ENCODE measurements at regions not wholly inside any gene's neighbourhood (a gene's known extent, or its start where the extent isn't known, plus 50 kb on each side); places are given as distances from the start of the nearest gene placed in this dataset.
A peak's percentile ranks its signal among the peaks of the same experiment; 100 is the strongest.

DNA sequence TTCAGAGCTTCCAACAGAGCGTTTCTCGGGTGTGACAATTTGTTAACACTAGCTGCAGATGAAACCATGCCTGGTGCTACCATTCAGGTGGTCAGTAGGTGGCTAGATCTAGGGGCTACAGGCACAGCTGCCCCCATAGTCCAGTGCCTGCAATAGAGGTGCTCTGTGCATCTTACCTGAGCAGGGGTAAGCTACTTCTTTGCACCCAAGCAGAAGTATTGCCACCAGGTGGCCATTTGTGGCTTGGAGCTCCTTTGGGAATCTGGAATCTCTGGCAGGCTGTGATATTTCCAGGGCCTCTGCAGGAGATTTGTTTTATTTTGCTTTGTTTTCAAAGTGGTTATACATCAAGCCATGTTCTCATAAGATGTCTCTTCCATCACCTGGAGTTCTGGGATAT, 170.7 kb upstream of the PUDP start:
- H4K20me1 ChIP-seq (ENCODE audit: control insufficient read depth, extremely low read depth, insufficient read depth, low read length), result no peaks in the 10 kb centered on the region
- peaks cover 2% of the 10 kb centered on the region for H3K4me1 ChIP-seq (ENCODE audit: control insufficient read depth, extremely low read depth, insufficient read depth, low read length)
- H3K4me3 ChIP-seq (replicated peaks in 1 of 4; ENCODE audit: control extremely low read depth in 1 of 4, insufficient read depth in 1 of 4, low read depth in 3 of 4, low read length in 4 of 4), result no peak overlapping the region
- H3K36me3 ChIP-seq (ENCODE audit: control insufficient read depth, insufficient read depth, low read length), result no peaks in the 10 kb centered on the region
- no peak overlapping the region for H2AFZ ChIP-seq (ENCODE audit: low read length)
- H3K9me3 ChIP-seq (ENCODE audit: control insufficient read depth, insufficient read depth, low read depth, low read length), result no peaks in the 10 kb centered on the region
- TF ChIP-seq, protein P1, sequence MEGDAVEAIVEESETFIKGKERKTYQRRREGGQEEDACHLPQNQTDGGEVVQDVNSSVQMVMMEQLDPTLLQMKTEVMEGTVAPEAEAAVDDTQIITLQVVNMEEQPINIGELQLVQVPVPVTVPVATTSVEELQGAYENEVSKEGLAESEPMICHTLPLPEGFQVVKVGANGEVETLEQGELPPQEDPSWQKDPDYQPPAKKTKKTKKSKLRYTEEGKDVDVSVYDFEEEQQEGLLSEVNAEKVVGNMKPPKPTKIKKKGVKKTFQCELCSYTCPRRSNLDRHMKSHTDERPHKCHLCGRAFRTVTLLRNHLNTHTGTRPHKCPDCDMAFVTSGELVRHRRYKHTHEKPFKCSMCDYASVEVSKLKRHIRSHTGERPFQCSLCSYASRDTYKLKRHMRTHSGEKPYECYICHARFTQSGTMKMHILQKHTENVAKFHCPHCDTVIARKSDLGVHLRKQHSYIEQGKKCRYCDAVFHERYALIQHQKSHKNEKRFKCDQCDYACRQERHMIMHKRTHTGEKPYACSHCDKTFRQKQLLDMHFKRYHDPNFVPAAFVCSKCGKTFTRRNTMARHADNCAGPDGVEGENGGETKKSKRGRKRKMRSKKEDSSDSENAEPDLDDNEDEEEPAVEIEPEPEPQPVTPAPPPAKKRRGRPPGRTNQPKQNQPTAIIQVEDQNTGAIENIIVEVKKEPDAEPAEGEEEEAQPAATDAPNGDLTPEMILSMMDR (conservative IDR thresholded peaks at IDR 0.05 in 1 of 2, IDR thresholded peaks at IDR 0.05 in 1 of 2; ENCODE audit: low read depth in 1 of 2, low read length in 2 of 2), result no peak
- TF ChIP-seq EZH2 (IDR thresholded peaks at IDR 0.05; ENCODE audit: low read length, missing control alignments), result no peak
- no peak overlapping the region for H3K27ac ChIP-seq (ENCODE audit: insufficient read depth, low read length)
- no peak for DNase-seq (ENCODE audit: low read depth in 2 of 2)
- H3K9ac ChIP-seq (ENCODE audit: insufficient read depth, low read length), result no peak overlapping the region
- no peaks in the 10 kb centered on the region for H3K27me3 ChIP-seq (ENCODE audit: control insufficient read depth, insufficient read depth, low read length)
- H3K79me2 ChIP-seq (ENCODE audit: control insufficient read depth, insufficient read depth, low read length), result no peaks in the 10 kb centered on the region
- no peak overlapping the region for H3K4me2 ChIP-seq (ENCODE audit: extremely low read depth, insufficient read depth, low read length)

- peak in 1 of 2 donors; percentile 1 for DNase-seq (ENCODE audit: low read depth in 2 of 2)
These were observed 170.3 kb upstream of the PUDP start for GRCh38 chrX:7318241-7318640.

DNA sequence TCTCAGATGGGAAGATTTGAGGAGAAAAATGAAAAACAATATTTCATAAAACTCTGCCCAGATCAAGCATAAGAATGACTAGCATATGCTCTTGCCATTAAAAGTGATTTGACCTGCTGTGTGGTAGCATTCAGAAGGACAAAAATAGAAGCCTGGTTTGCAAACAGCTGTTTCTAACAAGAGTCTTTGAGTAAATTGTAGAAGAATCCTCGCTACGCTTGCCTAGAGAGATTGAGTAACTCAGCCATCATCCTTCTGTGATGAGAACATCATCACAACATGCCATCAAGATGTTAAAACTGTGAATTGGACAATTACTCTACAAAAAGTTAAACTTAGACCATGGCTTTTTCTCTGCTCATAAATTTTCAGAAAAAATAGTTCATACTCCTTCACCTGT, 168.9 kb upstream of the PUDP start:
- Histone ChIP-seq H3K27me3 (ENCODE audit: control insufficient read depth, insufficient read depth, low read length) (no peaks in the 10 kb centered on the region), H3K79me2 (ENCODE audit: control insufficient read depth, insufficient read depth, low read length) (no peaks in the 10 kb centered on the region), H3K4me2 (ENCODE audit: extremely low read depth, insufficient read depth, low read length) (no peak overlapping the region), H3K4me3 (replicated peaks in 1 of 4; ENCODE audit: control extremely low read depth in 1 of 4, insufficient read depth in 1 of 4, low read depth in 3 of 4, low read length in 4 of 4) (no peak overlapping the region), H3K36me3 (ENCODE audit: control insufficient read depth, insufficient read depth, low read length) (no peaks in the 10 kb centered on the region), H3K27ac (ENCODE audit: insufficient read depth, low read length) (no peak overlapping the region), H3K4me1 (ENCODE audit: control insufficient read depth, extremely low read depth, insufficient read depth, low read length) (peaks cover 2% of the 10 kb centered on the region), H3K9ac (ENCODE audit: insufficient read depth, low read length) (no peak overlapping the region), H3K9me3 (ENCODE audit: control insufficient read depth, insufficient read depth, low read depth, low read length) (no peaks in the 10 kb centered on the region), H4K20me1 (ENCODE audit: control insufficient read depth, extremely low read depth, insufficient read depth, low read length) (no peaks in the 10 kb centered on the region), H2AFZ (ENCODE audit: low read length) (no peak overlapping the region)
- DNase-seq (ENCODE audit: low read depth in 2 of 2), result peak in 1 of 2 donors; percentile 35
- TF ChIP-seq EZH2 (IDR thresholded peaks at IDR 0.05; ENCODE audit: low read length, missing control alignments), result no peak
- TF ChIP-seq, protein P1 (conservative IDR thresholded peaks at IDR 0.05 in 1 of 2, IDR thresholded peaks at IDR 0.05 in 1 of 2; ENCODE audit: low read depth in 1 of 2, low read length in 2 of 2), result no peak

More at GRCh38 chrX:7318241-7318640, 170.3 kb upstream of the PUDP start:
- Histone ChIP-seq H3K4me3 (replicated peaks in 1 of 4; ENCODE audit: control extremely low read depth in 1 of 4, insufficient read depth in 1 of 4, low read depth in 3 of 4, low read length in 4 of 4) (no peak overlapping the region), H3K27ac (ENCODE audit: insufficient read depth, low read length) (no peak overlapping the region), H3K9me3 (ENCODE audit: control insufficient read depth, insufficient read depth, low read depth, low read length) (no peaks in the 10 kb centered on the region), H4K20me1 (ENCODE audit: control insufficient read depth, extremely low read depth, insufficient read depth, low read length) (no peaks in the 10 kb centered on the region), H3K4me2 (ENCODE audit: extremely low read depth, insufficient read depth, low read length) (no peak overlapping the region), H3K27me3 (ENCODE audit: control insufficient read depth, insufficient read depth, low read length) (no peaks in the 10 kb centered on the region), H3K79me2 (ENCODE audit: control insufficient read depth, insufficient read depth, low read length) (no peaks in the 10 kb centered on the region), H3K9ac (ENCODE audit: insufficient read depth, low read length) (no peak overlapping the region), H3K36me3 (ENCODE audit: control insufficient read depth, insufficient read depth, low read length) (no peaks in the 10 kb centered on the region), H2AFZ (ENCODE audit: low read length) (no peak overlapping the region), H3K4me1 (ENCODE audit: control insufficient read depth, extremely low read depth, insufficient read depth, low read length) (peaks cover 2% of the 10 kb centered on the region)
- TF ChIP-seq EZH2 (IDR thresholded peaks at IDR 0.05; ENCODE audit: low read length, missing control alignments), result no peak
- TF ChIP-seq, protein P1 (conservative IDR thresholded peaks at IDR 0.05 in 1 of 2, IDR thresholded peaks at IDR 0.05 in 1 of 2; ENCODE audit: low read depth in 1 of 2, low read length in 2 of 2), result no peak

All from fibroblast of lung (primary cell).